DND-41 (cell line): ENCODE measurements at regions not wholly inside any gene's neighbourhood (a gene's known extent, or its start where the extent isn't known, plus 50 kb on each side); places are given as distances from the start of the nearest gene placed in this dataset.

Experiments
- CTCF ChIP-seq: IDR thresholded peaks from 2 replicates; pipeline ENCODE4 v1.5.1; 2012; ENCODE audit warnings: borderline replicate concordance, low read length, moderate library complexity, mild to moderate bottlenecking; ENCODE audit not compliant: poor library complexity, severe bottlenecking; ENCODE audit errors: extremely low read depth
- EZH2 ChIP-seq: IDR thresholded peaks from 3 replicates; pipeline ENCODE4 v1.6.1; 2012; ENCODE audit warnings: borderline replicate concordance, low read depth, mild to moderate bottlenecking, moderate library complexity, low read length, inconsistent platforms; ENCODE audit not compliant: severe bottlenecking

GRCh38 chr21:17257784-17258183 is 255.1 kb upstream of the CXADR start:
- no peak for TF ChIP-seq CTCF
- TF ChIP-seq EZH2 = no peak
